HEK293 (cell line): ENCODE measurements at regions not wholly inside any gene's neighbourhood (a gene's known extent, or its start where the extent isn't known, plus 50 kb on each side); places are given as distances from the start of the nearest gene placed in this dataset.

Experiments
- ZNF184 ChIP-seq: fragments of 450-650 bp; IDR thresholded peaks from 2 replicates; pipeline ENCODE4 v1.5.1; 2018; ENCODE audit warnings: missing biosample characterization, mild to moderate bottlenecking, missing genetic modification characterization
- TF ChIP-seq, protein P1 (sequence below): fragments of 450-650 bp; formaldehyde crosslinking; IDR thresholded peaks from 2 replicates; pipeline ENCODE4 v1.5.1; 2016; ENCODE audit warnings: missing biosample characterization, missing genetic modification characterization

DNA sequence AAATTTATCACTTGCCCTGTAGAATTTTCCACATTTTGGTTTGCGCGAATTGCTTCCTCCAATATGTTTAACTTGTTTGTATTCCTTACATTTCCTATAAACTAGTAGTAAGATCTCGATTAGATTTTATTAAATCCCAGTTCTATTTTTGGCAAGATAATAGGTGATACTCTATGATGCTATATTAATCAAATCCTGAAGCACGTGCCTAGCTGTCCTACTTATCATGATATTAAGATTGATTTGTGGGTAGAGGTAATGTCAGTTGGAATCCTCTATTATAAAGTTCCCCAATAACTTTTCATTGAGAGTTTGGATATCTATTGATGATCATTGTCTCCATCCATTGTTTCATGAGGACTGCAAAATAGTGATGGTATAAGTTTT is 82.8 kb upstream of the RIPOR2 start:
- TF ChIP-seq, protein P1, sequence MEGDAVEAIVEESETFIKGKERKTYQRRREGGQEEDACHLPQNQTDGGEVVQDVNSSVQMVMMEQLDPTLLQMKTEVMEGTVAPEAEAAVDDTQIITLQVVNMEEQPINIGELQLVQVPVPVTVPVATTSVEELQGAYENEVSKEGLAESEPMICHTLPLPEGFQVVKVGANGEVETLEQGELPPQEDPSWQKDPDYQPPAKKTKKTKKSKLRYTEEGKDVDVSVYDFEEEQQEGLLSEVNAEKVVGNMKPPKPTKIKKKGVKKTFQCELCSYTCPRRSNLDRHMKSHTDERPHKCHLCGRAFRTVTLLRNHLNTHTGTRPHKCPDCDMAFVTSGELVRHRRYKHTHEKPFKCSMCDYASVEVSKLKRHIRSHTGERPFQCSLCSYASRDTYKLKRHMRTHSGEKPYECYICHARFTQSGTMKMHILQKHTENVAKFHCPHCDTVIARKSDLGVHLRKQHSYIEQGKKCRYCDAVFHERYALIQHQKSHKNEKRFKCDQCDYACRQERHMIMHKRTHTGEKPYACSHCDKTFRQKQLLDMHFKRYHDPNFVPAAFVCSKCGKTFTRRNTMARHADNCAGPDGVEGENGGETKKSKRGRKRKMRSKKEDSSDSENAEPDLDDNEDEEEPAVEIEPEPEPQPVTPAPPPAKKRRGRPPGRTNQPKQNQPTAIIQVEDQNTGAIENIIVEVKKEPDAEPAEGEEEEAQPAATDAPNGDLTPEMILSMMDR (tag by site-specific recombination) = no peak
- TF ChIP-seq ZNF184 = no peak
